HG03558 (cell line): ENCODE measurements at regions not wholly inside any gene's neighbourhood (a gene's known extent, or its start where the extent isn't known, plus 50 kb on each side); places are given as distances from the start of the nearest gene placed in this dataset.
"Not testable (repeated sequence)": the region's sequence is repeated elsewhere in the genome, so short reads cannot be mapped to it uniquely, and the experiment has no call there.

Experiments
- ATAC-seq: cut with Tn5 transposase; IDR thresholded peaks from one replicate; pipeline ENCODE4 v1.9.1; 2021; ENCODE audit warnings: moderate number of reproducible peaks; ENCODE audit not compliant: unreplicated experiment; ENCODE audit errors: extremely low read depth

DNA sequence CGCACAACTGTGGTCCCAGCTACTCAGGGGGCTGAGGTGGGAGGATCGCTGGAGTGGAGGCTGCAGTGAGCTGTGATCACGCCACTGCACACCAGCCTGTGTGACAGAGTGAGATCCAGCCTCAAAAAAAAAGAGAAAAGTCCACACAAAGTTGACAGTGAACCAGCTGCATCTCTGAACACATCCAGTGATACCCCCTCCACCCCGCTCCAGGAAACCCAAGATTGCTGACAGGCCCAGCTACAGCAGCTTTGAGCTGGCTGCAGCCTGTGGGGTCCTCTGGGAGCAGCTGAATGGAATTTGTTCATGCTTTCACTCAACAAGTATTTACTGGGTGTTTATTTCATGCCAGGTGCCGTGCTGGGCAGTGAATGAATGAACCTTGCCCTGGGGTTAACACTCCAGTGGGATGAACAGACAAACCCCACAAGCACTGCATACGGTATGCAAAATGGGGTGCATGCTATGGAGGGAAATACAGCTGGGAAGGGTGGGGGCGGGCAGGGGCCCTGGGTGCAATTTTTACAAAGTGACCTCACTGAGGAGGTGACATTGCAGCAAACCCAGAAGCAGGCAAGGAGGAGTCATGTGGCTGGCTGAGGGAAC, 170.9 kb downstream of the GOSR1 start:
- not testable (repeated sequence) for ATAC-seq

- not testable (repeated sequence) for ATAC-seq
Measured at GRCh38 chr17:30645875-30646274, 168.7 kb downstream of the GOSR1 start.

DNA sequence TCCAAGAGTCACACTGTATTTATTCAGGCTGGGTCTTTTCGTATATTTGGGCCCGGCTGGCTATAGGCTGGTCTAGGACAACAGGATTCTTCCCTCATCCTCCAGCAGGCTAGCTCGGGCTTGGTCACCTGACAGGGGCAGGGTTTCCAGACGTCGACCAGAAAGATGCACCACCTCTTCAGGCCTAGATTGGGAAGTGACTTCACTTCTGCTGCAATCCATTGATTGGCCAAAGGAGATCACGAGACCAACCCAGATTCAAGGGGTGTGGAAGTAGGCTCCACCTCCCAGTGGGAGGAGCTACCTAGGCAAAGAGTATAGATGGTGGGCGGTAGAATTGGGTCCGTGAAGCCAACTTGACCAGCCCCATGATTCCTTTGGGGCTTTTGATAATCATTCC, 167.5 kb downstream of the GOSR1 start:
- not testable (repeated sequence) for ATAC-seq

DNA sequence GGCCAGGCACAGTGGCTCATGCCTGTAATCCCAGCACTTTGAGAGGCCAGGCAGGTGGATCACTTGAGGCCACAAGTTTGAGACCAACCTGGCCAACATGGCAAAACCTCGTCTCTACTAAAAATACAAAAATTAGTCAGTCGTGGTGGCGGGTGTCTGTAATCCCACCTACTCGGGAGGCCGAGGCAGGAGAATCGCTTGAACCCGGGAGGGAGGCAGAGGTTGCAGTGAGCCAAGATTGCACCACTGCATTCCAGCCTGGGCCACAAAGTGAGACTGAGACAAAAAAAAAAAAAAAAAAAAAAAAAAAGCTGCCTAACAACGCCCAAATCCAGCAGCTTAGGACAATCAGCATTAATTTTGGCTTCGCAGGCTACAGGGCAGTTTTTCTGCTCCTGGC, 167.1 kb downstream of the GOSR1 start:
- not testable (repeated sequence) for ATAC-seq

- not testable (repeated sequence) for ATAC-seq
Measured at GRCh38 chr17:30641428-30641827, 164.2 kb downstream of the GOSR1 start.

DNA sequence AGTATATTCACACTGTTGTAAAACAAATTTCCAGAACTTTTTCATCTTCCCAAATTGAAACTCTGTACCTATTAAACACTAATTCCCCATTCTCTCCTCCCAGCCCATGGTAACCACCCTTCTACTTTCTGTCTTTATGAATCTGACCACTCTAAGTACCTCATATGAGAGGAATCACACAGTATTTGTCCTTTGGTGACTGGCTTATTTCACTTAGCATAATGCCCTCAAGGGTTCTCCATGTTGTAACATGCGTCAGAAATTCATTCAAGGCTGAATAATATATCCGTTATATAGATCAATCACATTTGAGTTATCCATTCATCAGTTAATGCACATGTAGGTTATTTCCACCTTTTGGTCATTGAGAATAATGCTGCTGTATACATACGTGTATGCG, 162.2 kb downstream of the GOSR1 start:
- not testable (repeated sequence) for ATAC-seq

DNA sequence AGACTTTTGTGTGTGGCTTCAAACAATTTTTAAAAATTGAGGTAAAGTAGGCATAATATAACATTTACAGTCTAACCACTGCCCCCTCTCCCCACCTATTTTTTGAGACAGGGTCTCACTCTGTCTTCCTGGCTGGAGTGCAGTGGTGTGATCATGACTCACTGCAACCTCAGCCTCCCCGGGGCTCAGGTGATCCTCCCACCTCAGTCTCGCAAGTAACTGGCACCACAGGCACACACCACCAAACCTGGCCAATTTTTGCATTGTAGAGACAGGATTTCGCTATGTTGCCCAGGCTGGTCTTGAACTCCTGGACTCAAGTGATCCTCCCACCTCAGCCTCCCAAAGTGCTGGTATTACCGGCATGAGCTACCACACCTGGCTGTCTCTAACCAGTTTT, 161.8 kb downstream of the GOSR1 start:
- ATAC-seq = not testable (repeated sequence)

DNA sequence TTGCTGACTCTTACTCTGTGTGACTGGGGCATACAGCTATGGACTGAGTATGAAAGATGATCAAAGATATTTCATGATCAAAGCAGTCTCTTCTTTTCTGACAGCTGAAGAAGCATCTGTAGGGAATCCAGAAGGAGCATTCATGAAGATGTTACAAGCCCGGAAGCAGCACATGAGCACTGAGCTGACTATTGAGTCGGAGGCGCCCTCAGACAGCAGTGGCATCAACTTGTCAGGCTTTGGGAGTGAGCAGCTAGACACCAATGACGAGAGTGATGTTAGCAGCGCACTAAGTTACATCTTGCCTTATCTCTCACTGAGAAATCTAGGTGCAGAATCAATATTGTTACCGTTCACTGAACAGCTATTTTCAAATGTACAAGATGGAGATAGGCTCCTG, 154.4 kb downstream of the GOSR1 start:
- ATAC-seq = not testable (repeated sequence)

DNA sequence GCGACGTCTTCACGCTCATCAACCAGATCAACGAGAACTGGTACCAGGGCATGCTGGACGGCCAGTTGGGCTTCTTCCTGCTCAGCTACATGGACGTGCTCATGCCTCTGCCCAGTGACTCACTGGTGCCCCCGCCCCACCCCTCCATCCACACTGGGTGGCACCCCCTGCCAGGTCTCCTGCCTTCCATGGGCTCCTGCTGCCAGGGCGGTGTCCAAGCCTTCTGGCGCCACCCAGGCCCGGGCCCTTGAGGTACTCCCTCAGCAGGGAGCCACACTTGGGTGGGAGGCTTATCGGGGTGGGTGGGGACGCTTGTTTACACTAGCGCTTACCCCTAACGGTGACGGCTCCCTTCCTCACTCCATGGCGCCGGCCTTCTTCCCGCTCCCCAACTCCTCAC, 148.2 kb downstream of the GOSR1 start:
- ATAC-seq = not testable (repeated sequence)

DNA sequence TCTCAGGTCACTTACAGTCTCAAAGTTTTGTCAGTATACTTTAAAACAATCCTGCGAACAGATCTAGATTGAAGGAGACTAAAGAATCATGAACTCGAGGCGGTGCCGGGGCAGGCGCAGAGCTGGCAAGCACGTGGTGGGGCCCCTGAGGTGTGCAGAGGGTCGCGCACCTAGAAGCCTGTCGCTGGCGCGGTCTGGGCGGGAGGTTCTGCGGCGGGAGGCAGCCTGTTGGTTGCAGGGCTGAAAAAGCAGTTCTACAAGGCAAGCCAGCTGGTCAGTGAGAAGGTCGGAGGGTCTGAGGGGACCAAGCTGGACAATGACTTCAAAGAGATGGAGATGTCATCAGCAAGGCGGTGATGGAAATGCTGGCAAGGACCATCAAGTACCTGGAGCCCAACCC, 147.0 kb downstream of the GOSR1 start:
- not testable (repeated sequence) for ATAC-seq

DNA sequence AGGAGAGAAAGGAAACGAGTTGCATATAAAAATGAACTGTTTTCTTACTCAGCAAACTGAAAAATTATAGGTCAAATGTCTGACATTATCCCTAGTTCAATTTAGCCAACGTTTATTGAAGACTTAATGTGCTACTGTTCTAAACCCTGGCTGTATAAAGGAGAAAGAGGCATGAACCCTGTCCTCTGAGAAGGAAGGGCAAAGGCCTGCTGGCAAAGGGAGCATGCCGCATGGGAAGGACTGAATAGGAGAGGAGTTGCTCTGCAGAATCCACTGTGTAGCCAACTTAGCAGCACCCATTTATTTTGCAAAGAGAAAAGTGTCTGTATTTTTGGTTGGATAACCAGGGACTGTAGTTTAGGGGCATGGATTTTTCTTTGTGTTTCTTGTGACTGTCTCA, 132.5 kb downstream of the GOSR1 start:
- ATAC-seq = not testable (repeated sequence)

GRCh38 chr17:30605523-30605922, 128.3 kb downstream of the GOSR1 start:
- no peak for ATAC-seq

DNA sequence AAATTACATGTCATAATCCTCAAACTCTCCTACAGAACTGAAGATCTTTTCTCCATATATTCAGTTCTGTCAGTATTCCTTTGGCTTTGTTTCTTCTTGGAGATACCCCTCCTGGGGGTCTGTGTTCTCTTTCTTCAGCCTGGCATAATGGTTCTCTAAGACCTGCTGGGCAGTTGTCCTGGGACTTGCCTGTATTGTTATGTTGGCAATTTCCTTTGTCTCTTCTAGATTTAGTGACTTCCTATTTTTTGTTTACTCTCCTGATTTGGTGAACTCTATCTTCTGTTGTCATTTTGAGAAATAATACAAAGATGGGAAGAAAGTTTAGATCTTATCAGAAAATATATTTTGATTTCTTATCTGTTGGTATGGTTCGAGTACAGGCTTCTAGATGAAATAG, 127.8 kb downstream of the GOSR1 start:
- no peak for ATAC-seq

GRCh38 chr17:30602396-30602795, 125.2 kb downstream of the GOSR1 start:
- ATAC-seq = not testable (repeated sequence)

- ATAC-seq = not testable (repeated sequence)
Measured at GRCh38 chr17:30601984-30602383, 124.8 kb downstream of the GOSR1 start.

- ATAC-seq = no peak
Measured at GRCh38 chr17:30600830-30601494, 123.8 kb downstream of the GOSR1 start.

DNA sequence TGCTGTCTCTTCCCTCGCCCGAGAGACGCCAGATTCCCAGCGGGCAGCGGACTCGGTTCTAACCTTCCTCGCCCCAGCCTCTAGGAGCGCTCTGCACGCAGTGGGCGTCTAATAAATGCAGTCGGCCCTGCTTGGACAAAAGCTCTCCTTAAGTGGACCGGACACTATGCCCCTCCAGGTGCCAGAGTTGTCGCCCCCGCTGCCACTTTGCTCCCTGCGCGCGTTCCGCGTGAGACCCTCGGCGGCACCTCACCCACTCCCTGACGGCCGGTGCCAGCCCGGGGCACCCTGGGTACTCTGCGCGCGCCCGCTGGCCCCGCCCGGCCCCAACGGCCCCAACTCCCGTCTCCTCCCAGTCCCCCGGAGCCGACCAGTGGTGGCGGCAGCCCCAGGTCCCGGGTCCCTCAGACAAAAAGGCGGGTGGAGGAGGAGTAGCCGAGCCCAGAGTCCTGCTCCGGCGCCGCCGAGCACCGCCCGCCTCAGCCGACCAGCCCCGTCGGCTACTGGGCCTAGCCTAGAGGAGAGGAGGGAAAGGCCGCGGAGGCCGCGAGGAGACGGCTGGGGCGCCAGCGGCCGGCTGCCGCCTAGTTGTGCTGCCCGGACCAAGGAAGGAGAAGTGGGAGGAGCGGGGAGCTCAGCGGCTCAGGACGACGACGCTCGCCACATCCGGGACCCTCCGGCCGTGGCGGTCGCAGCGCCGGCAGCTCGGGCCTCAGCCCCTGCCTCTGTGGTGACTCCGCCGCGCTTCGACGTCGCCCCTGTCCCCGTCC, 123.0 kb downstream of the GOSR1 start:
- ATAC-seq = no peak

DNA sequence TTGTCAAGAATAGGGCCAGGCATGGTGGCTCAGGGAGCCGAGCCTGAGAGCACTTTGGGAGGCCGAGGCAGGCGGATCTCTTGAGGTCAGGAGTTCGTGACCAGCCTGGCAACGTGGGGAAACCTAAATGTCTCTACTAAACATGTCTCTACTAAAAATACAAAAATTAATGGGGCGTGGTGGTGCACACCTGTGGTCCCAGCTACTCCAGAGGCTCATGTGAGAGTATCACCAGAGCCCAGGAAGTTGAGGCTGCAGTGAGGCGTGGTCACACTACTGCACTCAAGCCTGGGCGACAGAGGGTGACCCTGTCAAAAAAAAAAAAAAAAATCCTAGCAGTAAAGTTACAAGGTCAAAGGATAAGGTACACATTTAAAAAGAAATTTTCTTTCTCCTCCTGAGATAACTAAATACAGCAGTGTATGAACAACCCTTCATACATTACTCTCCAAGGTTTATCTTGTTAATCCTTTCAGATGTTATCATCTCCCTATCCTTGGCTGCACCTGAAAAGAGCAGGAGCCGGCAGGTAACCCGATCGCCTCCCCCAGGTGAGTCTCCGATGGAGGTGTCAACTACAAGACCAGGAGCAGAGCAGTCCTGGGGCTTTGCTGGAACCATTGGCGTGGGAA, 122.3 kb downstream of the GOSR1 start:
- no peak for ATAC-seq

DNA sequence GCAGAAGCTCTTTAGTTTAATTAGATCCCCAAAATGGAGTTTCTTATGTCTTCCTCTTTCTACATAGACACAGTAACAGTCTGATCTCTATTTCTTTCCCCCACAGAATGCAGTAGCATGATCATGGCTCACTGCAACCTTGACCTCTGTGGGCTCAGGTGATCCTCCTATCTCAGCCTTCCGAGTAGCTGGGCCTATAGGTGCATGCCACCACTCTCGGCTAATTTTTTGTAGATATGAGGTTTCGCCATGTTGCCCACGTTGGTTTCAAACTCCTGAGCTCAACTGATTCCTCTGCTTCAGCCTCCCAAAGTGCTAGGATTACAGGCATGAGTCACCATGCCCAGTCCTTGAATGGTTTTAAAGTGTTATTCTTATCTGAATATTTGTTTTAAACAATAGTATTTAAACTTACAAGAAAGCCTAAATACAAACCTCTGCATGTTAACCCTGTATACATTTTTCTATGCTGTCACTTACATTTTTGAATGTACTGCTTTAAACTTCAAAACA, 120.6 kb downstream of the GOSR1 start:
- ATAC-seq = no peak

GRCh38 chr17:30596948-30597775, 120.0 kb downstream of the GOSR1 start:
- not testable (repeated sequence) for ATAC-seq
